CD4-positive, alpha-beta memory T cell (primary cell): ENCODE measurements at regions not wholly inside any gene's neighbourhood (a gene's known extent, or its start where the extent isn't known, plus 50 kb on each side); places are given as distances from the start of the nearest gene placed in this dataset.

ENCODE experiments used
- CTCF ChIA-PET: fragments of 350-600 bp; sonication (Branson Sonifier 250); formaldehyde crosslinking; loops from one replicate; lab custom pipeline; 2021; ENCODE audit warnings: inconsistent platforms; ENCODE audit not compliant: partially characterized antibody; lab: Charles Lee
- POLR2A ChIA-PET: fragments of 350-600 bp; sonication (Branson Sonifier 250); formaldehyde crosslinking; loops from one replicate; lab custom pipeline; 2021; ENCODE audit not compliant: partially characterized antibody; lab: Charles Lee
- DNase-seq, 5 donors: peaks; one replicate each; pipeline versions ENCODE4 v3.0.0 to v3.0.0-alpha.2; 2020 to 2022; ENCODE audit warnings: mixed read lengths in 1 of 5
- H3K27ac ChIP-seq: one replicate; pipeline ENCODE4 v1.7.0; 2013; ENCODE audit warnings: low read depth, low read length
- H3K27me3 ChIP-seq: 2 replicates; pipeline ENCODE4 v1.7.0; 2013; ENCODE audit warnings: mild to moderate bottlenecking, low read length, moderate library complexity; ENCODE audit not compliant: insufficient read depth
- H3K36me3 ChIP-seq: 2 replicates; pipeline ENCODE4 v1.7.0; 2013; ENCODE audit warnings: mild to moderate bottlenecking, low read length, moderate library complexity; ENCODE audit not compliant: insufficient read depth
- H3K4me1 ChIP-seq: 2 replicates; pipeline ENCODE4 v1.7.0; 2013; ENCODE audit warnings: mild to moderate bottlenecking, low read length, moderate library complexity; ENCODE audit not compliant: insufficient read depth
- H3K4me3 ChIP-seq, 2 donors: one replicate each; pipeline ENCODE4 v1.7.0; 2013; ENCODE audit warnings: low read length in 2 of 2, mild to moderate bottlenecking in 1 of 2
- H3K9me3 ChIP-seq, 2 donors: one replicate each; pipeline ENCODE4 v1.7.0; 2013; ENCODE audit warnings: low read length in 2 of 2, control low read depth in 1 of 2; ENCODE audit not compliant: control insufficient read depth in 1 of 2
- H3K27ac Mint-ChIP-seq, 7 donors: one replicate each; pipeline ENCODE4 v1.8.0; 2020 to 2021; ENCODE audit warnings: mixed read lengths in 7 of 7, mild to moderate bottlenecking in 6 of 7, inconsistent platforms in 3 of 7, moderate library complexity in 3 of 7
- H3K27me3 Mint-ChIP-seq, 2 donors: one replicate each; pipeline ENCODE4 v1.8.0; 2020 to 2021; ENCODE audit warnings: mixed read lengths in 2 of 2
- H3K36me3 Mint-ChIP-seq, 2 donors: one replicate each; pipeline ENCODE4 v1.8.0; 2020 to 2021; ENCODE audit warnings: mixed read lengths in 2 of 2, inconsistent platforms in 1 of 2, mild to moderate bottlenecking in 1 of 2
- H3K4me1 Mint-ChIP-seq, 4 donors: one replicate each; pipeline ENCODE4 v1.8.0; 2020 to 2021; ENCODE audit warnings: mixed read lengths in 4 of 4, mild to moderate bottlenecking in 1 of 4
- H3K4me3 Mint-ChIP-seq, 8 donors: one replicate each; pipeline ENCODE4 v1.8.0; 2020 to 2021; ENCODE audit warnings: mixed read lengths in 8 of 8, mild to moderate bottlenecking in 7 of 8, moderate library complexity in 6 of 8, inconsistent platforms in 3 of 8
- H3K9me3 Mint-ChIP-seq, 8 donors: one replicate each; pipeline ENCODE4 v1.8.0; 2020 to 2021; ENCODE audit warnings: mixed read lengths in 8 of 8, mild to moderate bottlenecking in 5 of 8, inconsistent platforms in 3 of 8, moderate library complexity in 1 of 8
- intact Hi-C: fragments of 100-400 bp; cut with micrococcal nuclease; formaldehyde crosslinking; loops from one replicate; pipeline ENCODE4 v1.15.1; 2023

GRCh38 chr1:244919320-244920282, 55.3 kb upstream of the HNRNPU start:
- CTCF ChIA-PET: interaction anchor here (1.0 to 1.1 kb wide), 2 partner anchors 123 kb away, joined by 3 read pairs; no protein-coding TSS in a partner anchor
- Histone ChIP-seq H3K9me3 (no peaks in the 10 kb centered on the region), H3K36me3 (no peaks in the 10 kb centered on the region), H3K27ac (no peak overlapping the region), H3K27me3 (no peaks in the 10 kb centered on the region), H3K4me1 (peaks cover 7% of the 10 kb centered on the region), H3K4me3 (peak overlapping the region; percentile 36 to 64)
- peaks cover 4 to 16% (median 11%) of the 10 kb centered on the region in 4 donors for H3K4me1 Mint-ChIP-seq
- no peaks in the 10 kb centered on the region for H3K9me3 Mint-ChIP-seq
- intact Hi-C loops: loop anchor here (1.0 to 2.0 kb wide), 3 partner anchors 51 to 267 kb away; partner anchors contain the start of gene DESI2
- DNase-seq: no peak
- H3K27ac Mint-ChIP-seq: peak overlapping the region in 5 of 7 donors; percentile 8 to 91 (median 75)
- H3K27me3 Mint-ChIP-seq: peaks cover 4 to 7% of the 10 kb centered on the region in 2 donors
- POLR2A ChIA-PET: interaction anchor here (0.9 to 2.7 kb wide), 6 partner anchors 26 to 84 kb away, joined by 3 to 34 read pairs (median 9); partner anchors contain the start of genes COX20 and HNRNPU
- no peaks in the 10 kb centered on the region for H3K36me3 Mint-ChIP-seq
- peak overlapping the region; percentile 76 to 91 (median 88) for H3K4me3 Mint-ChIP-seq

GRCh38 chr1:244918421-244919319, 54.3 kb upstream of the HNRNPU start:
- Histone ChIP-seq H3K36me3 (no peaks in the 10 kb centered on the region), H3K4me3 (peak overlapping the region; percentile 36 to 64), H3K27me3 (no peaks in the 10 kb centered on the region), H3K4me1 (peaks cover 7% of the 10 kb centered on the region), H3K27ac (no peak overlapping the region), H3K9me3 (no peaks in the 10 kb centered on the region)
- peaks cover 4 to 7% of the 10 kb centered on the region in 2 donors for H3K27me3 Mint-ChIP-seq
- H3K36me3 Mint-ChIP-seq: no peaks in the 10 kb centered on the region
- H3K27ac Mint-ChIP-seq: peak overlapping the region; percentile 54 to 91 (median 85)
- no peaks in the 10 kb centered on the region for H3K9me3 Mint-ChIP-seq
- peaks cover 4 to 16% (median 11%) of the 10 kb centered on the region in 4 donors for H3K4me1 Mint-ChIP-seq
- DNase-seq: peak; percentile 54 to 79 (median 78)
- CTCF ChIA-PET: interaction anchor here (0.9 to 1.1 kb wide), 3 partner anchors 122 to 124 kb away, joined by 3 read pairs; no protein-coding TSS in a partner anchor
- intact Hi-C loops: loop anchor here (1.0 to 2.0 kb wide), 5 partner anchors 51 to 266 kb away; partner anchors contain the start of genes COX20, DESI2 and HNRNPU
- H3K4me3 Mint-ChIP-seq: peak overlapping the region; percentile 78 to 94 (median 91)
- POLR2A ChIA-PET: interaction anchor here (0.9 to 2.7 kb wide), 6 partner anchors 25 to 83 kb away, joined by 3 to 34 read pairs (median 9); partner anchors contain the start of genes COX20 and HNRNPU

GRCh38 chr1:244917073-244917670, 52.8 kb upstream of the HNRNPU start:
- intact Hi-C loops: no loop called here
- no peaks in the 10 kb centered on the region for H3K36me3 ChIP-seq
- ChIA-PET POLR2A (interaction anchor here (0.9 to 2.7 kb wide), 3 partner anchors 54 to 83 kb away, joined by 4 to 34 read pairs (median 5); partner anchors contain the start of gene HNRNPU), CTCF (interaction anchor here (1.9 kb wide), 1 partner anchor 53 kb away, joined by 6 read pairs; the partner anchor contains the start of gene HNRNPU)
- H3K9me3 ChIP-seq: no peaks in the 10 kb centered on the region
- H3K27me3 Mint-ChIP-seq: peaks cover 3 to 4% of the 10 kb centered on the region in 2 donors
- no peak overlapping the region for H3K27ac ChIP-seq
- H3K4me1 ChIP-seq: peaks cover 7% of the 10 kb centered on the region
- H3K27ac Mint-ChIP-seq: no peak overlapping the region
- H3K4me1 Mint-ChIP-seq: peaks cover 4 to 16% (median 11%) of the 10 kb centered on the region in 4 donors
- no peaks in the 10 kb centered on the region for H3K9me3 Mint-ChIP-seq
- H3K27me3 ChIP-seq: no peaks in the 10 kb centered on the region
- peak overlapping the region in 5 of 8 donors; percentile 8 to 57 (median 28) for H3K4me3 Mint-ChIP-seq
- DNase-seq: no peak
- H3K36me3 Mint-ChIP-seq: no peaks in the 10 kb centered on the region
- H3K4me3 ChIP-seq: no peak overlapping the region

GRCh38 chr1:244915736-244916135, 51.4 kb upstream of the HNRNPU start:
- Histone ChIP-seq H3K9me3 (no peaks in the 10 kb centered on the region), H3K4me1 (peaks cover 7% of the 10 kb centered on the region), H3K27me3 (no peaks in the 10 kb centered on the region), H3K27ac (no peak overlapping the region), H3K4me3 (no peak overlapping the region), H3K36me3 (no peaks in the 10 kb centered on the region)
- H3K27ac Mint-ChIP-seq: no peak overlapping the region
- peaks cover 2 to 4% of the 10 kb centered on the region in 2 donors for H3K27me3 Mint-ChIP-seq
- intact Hi-C loops: no loop called here
- no peak for DNase-seq
- peaks cover 4 to 16% (median 11%) of the 10 kb centered on the region in 4 donors for H3K4me1 Mint-ChIP-seq
- ChIA-PET POLR2A (no interaction called here), CTCF (interaction anchor here (1.0 kb wide), 2 partner anchors 114 to 127 kb away, joined by 3 read pairs; no protein-coding TSS in a partner anchor)
- no peaks in the 10 kb centered on the region for H3K9me3 Mint-ChIP-seq
- H3K4me3 Mint-ChIP-seq: peak overlapping the region in 1 of 8 donors; percentile 30
- no peaks in the 10 kb centered on the region for H3K36me3 Mint-ChIP-seq

GRCh38 chr1:244914761-244915160, 50.4 kb upstream of the HNRNPU start:
- Histone ChIP-seq H3K4me1 (peaks cover 7% of the 10 kb centered on the region), H3K9me3 (no peaks in the 10 kb centered on the region), H3K27ac (no peak overlapping the region), H3K4me3 (no peak overlapping the region), H3K36me3 (no peaks in the 10 kb centered on the region), H3K27me3 (no peaks in the 10 kb centered on the region)
- ChIA-PET CTCF (interaction anchor here (0.6 kb wide), 1 partner anchor 170 kb away, joined by 3 read pairs; no protein-coding TSS in a partner anchor), POLR2A (no interaction called here)
- intact Hi-C loops: no loop called here
- DNase-seq: no peak
- H3K9me3 Mint-ChIP-seq: no peaks in the 10 kb centered on the region
- no peaks in the 10 kb centered on the region for H3K36me3 Mint-ChIP-seq
- peaks cover 4 to 15% (median 11%) of the 10 kb centered on the region in 4 donors for H3K4me1 Mint-ChIP-seq
- no peak overlapping the region for H3K4me3 Mint-ChIP-seq
- H3K27ac Mint-ChIP-seq: no peak overlapping the region
- no peaks in the 10 kb centered on the region for H3K27me3 Mint-ChIP-seq
